Fibroblast of gingiva (primary cell): ENCODE measurements at regions not wholly inside any gene's neighbourhood (a gene's known extent, or its start where the extent isn't known, plus 50 kb on each side); places are given as distances from the start of the nearest gene placed in this dataset.
"Not testable (repeated sequence)": the region's sequence is repeated elsewhere in the genome, so short reads cannot be mapped to it uniquely, and the experiment has no call there.

ENCODE experiments used
- DNase-seq: peaks from one replicate; pipeline ENCODE4 v3.0.0-alpha.2; 2011; ENCODE audit warnings: low read depth

DNA sequence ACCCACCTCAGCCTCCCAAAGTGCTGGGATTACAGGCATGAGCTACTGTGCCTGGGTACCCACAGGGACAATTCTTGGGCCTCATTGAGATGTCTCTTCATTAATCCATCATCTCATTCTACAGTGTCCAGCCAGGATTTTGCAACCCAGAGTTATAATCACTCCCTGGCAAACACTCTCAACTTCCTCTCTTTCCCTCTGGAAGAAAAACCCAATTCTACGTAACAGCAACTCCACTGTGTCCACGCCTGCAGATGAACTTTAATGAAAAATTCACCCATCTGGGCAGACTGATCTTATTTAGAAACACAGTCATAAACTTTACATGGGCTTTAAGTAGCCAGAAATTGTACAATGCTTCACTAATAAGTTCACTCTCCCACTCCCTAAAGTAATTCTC lies 90.1 kb upstream of the ABCC4 start:
- peak; percentile 43 for DNase-seq

GRCh38 chr13:95391785-95392184 lies 90.5 kb upstream of the ABCC4 start:
- no peak for DNase-seq

DNA sequence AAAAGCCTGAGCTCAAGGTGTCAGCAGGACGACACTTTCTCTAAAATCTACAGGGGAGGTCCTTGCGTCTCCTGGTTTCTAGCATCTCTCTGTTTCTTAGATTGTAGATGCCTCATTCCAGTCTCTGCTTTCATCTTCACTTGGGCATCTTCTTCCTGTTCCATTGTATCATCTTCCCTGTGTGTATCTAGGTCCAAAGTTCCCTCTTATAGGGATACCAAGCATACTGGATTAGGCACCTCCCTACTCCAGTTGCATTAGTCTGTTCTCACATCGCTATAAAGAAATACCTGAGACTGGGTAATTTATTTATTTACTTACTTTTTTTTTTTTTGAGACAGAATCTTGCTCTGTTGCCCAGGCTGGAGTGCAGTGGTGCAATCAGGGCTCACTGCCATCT lies 91.3 kb upstream of the ABCC4 start:
- DNase-seq, result no peak

DNA sequence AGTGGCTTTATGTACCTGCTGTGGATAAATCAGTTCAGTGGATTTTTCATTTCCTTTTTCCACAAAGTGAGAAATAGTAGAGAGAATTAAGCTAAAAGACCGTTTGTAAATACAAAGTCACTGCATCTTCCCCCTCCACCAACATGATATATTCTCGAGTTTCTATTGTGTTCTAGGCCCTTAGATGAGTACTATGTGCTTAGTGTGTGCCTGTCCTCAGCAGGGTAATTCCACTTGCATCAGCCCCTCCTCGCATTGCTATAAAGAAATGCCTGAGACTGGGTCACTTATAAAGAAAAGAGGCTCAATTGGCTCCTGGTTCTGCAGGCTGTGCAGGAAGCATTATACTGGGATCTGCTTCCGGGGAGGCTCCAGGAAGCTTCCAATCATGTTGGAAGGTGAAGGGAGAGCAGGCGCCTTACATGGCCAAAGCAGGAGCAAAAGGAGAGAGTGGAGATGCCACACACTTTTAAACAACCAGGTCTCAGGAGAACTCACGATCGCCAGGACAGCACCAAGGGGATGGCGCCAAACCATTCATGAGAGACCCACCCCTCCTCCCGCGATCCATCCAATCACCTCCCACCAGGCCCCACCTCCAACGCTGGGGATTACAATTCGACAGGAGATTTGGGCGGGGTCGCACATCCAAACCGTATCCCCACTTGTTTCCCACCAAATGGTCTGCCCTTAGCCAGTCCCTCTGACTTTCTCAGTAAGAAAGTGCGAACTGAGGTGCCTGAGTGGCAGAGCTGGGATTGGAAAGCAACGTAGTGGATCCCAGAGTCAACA lies 102.3 kb upstream of the ABCC4 start:
- no peak for DNase-seq

DNA sequence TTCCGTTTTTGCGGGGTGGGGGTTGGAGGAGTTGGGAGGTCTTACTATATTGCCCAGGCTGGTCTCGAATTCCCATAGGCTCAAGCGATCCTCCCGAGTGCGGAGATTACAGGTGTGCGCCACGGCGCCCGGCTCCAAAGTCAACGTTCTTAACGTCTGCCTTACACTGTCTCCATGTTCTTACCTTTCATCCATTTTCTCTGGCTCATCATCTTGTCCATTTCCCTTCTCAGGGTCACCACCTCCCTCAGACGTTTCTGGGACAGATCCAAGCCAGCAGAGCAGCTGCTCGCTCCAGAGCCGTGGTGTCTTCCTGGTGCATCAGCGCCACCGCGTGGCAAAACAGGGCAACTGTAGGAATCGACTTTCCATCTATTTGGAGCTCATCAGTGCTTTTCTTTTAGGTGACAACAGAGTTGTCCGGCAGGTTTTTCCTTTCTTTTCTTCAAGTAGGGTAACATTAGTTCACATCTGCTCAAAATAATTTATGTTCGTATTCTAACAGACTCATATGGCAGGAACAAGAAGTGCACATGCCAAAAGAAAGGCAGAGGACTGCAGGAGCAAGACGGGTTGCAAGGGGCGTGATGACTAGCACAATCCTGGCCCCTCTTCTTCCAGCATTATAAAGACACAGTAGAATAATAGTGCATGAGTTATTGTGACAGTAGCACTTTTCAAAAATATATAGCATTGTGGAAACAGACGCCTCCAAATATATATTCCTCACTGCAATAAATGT lies 103.1 kb upstream of the ABCC4 start:
- DNase-seq, result peak; percentile 61

- no peak for DNase-seq
These were observed 104.9 kb upstream of the ABCC4 start for GRCh38 chr13:95406176-95406575.

- peak; percentile 76 for DNase-seq
These were observed 110.3 kb upstream of the ABCC4 start for GRCh38 chr13:95411428-95412040.

DNA sequence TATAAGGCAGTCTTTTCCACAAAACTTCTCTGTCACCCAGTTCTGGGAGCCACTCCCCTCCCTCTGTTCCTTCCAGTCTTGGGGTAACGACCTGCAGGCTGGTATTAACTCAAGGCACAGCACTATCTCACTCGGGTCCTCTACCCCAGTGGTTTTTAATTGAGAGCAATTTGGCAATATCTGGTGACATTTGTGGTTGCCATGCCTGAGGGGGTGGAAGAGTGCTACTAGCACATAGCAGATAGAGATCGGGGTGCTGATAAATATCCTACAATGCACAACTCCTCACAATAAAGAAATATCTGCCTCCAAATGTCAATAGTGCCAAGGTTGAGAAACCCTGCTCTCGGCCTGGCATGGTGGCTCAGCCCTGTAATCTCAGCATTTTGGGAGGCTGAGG lies 117.7 kb upstream of the ABCC4 start:
- DNase-seq, result no peak

DNA sequence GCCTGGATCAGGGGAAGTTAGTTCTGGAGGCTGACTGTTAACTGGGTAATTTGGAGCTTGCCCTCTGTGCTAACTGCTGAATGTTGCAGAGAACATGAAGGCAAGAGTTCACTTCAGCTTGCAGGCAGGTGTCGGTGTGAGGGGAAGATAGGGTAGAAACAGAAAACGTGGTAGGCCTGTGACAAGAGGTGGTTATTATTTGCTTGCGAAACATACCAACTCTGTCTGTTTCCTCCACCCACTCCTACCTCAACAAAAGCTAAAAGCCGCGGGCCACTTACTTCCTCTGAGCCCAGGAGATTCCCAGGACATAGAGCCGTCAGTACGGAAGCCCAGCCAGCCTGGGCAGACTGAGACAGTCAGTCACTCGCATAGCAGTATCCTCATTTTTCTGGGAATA lies 119.2 kb upstream of the ABCC4 start:
- no peak for DNase-seq

DNA sequence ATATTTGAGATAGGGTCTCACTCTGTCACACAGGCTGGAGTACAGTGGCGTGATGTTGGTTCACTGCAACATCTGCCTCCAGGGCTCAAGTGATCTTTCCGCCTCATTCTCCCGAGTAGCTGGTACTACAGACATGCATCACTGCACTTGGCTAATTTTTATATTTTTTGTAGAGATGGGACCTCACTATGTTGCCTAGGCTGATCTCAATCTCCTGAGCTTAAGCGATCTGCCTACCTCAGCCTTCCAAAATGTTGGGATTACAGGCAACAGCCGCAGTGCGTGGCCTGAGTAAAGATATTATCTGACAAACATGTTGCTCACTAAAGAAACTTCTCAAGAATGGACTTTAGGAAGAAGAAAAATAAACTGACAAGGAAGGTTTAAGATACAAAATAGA lies 125.4 kb upstream of the ABCC4 start:
- no peak for DNase-seq

DNA sequence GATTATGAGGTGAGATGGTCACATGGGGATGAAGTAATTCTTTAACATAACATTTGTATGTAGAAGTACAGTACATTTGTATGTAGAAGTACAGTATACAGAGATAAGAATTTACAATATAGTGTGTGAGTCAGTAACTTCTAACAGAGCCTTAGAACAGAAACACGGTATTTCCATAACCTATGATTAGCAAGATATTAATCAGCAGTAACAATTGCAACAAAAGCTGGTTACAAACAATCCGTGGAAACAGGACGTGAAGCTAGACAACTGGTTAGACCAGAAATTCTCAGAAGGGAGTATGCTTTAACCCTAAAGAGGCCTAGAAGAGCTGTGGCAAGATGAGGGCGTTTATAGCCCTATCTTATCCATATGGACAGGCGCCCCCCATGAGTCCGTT lies 122.0 kb upstream of the CLDN10 start:
- not testable (repeated sequence) for DNase-seq

DNA sequence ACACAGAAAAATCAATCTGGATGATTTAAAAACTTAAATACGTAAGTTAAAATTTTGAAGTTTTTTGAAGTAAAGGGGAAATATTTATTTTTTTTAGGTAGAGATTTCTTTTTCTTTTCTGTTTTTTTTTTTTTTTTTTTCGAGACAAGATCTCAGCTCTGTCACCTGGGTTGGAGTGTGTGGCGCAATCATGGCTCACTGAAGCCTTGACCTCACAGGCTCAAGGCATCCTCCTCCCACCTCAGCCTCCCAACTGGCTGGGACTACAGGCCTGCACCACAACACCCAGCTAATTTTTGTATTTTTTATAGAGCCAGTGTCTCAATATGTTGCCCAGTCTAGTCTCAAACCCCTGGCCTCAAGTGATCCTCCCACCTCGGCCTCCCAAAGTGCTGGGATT lies 120.4 kb upstream of the CLDN10 start:
- no peak for DNase-seq

DNA sequence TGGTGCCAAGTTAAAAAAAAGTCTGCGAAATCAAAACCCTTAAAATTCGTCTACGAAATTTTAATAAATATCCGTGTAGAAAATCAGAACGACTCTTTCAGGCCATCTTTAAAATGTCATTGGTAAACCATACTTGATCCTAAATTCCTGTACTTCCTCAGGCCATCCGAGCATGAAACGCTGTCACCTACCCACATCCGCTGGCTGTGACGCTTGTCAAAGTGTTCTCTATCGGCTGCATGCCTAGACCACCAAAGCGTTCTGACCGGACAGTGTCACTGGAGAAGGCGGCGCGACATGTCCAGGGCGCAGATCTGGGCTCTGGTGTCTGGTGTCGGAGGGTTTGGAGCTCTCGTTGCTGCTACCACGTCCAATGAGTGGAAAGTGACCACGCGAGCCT lies 119.0 kb upstream of the CLDN10 start:
- no peak for DNase-seq

- no peak for DNase-seq
These were observed 118.4 kb upstream of the CLDN10 start for GRCh38 chr13:95434111-95434510.

DNA sequence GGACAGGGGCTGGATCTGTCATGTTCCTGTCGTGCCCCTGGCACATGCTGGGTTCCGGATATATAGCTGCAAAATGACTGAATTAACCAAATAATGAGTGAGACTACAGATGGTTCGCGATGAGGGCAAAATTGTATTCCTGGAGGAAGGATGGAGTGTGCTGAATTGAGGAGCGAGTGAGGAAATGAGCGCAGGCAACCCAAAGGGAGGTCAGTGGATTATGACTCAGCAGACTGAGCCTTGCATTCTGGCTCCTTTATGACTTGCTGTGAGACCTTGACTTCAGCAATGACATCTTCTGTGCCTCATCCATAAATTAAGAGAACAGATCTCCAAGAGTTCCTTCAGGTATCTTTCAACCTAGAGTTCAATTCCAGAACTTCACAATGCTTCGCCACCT lies 115.0 kb upstream of the CLDN10 start:
- DNase-seq, result no peak

GRCh38 chr13:95438297-95438696 lies 114.2 kb upstream of the CLDN10 start:
- DNase-seq, result no peak

DNA sequence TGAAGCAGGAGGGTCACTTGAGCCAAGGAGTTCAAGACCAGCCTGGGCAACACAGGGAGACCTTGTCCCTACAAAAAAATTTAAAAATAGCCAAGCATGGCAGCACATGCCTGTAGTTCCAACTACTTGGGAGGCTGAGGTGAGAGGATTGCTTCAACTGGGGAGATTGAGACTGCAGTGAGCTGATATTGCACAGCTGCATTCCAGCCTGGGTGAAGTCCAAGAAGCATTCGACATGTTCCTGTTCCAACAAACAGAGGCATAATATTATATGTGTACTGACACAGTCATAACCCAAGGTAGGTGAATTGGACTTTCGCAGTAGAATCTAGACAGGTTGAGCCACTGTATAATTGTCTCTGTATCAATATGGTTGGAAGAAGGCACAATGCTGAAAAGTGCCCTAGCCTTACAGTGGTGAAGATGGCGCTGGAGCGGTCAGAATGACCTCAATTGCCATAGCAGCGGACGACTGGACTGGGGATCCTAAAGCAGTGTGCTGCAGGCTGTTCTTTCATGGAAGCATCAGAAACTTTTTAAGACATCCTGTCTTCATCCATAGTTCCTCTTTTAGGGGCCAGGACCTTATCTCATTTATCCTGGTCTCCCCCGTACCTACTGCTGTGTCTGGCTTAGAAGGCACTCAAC lies 112.0 kb upstream of the CLDN10 start:
- no peak for DNase-seq

GRCh38 chr13:95441326-95441725 lies 111.2 kb upstream of the CLDN10 start:
- no peak for DNase-seq

DNA sequence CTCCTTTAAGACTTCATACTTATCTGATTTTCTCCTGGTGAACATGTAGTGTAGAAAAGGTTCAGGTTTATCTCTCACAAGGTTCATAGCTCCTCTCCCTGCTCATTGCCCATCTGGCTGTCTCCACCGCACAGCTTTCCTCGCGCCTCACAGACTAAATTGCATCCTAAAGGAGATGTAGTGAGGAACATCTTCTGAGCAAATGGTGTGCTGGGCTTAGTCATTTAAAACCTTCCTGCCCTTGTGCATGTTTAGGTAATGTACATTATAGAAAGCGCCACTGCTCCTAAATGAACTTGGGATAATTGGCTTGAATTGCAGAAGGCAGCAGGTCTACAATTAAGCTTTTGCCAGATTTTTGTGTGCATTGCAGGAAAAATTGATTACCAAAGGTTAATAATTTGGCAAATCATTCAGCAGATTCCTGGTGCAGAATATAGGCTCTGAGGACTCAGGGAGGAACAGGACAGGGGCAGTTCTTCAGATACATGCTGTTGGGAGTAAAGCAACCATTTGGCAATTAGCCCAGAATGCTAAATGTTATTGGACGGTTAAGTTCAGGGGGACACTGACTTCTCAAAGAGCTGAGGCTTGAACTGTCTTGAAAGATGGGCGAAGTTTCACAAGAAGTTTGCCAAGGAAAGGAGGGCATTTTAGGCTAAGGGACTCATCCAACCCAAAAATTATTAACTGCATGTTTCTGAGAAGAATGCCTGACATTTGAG lies 108.4 kb upstream of the CLDN10 start:
- DNase-seq, result no peak

GRCh38 chr13:95445131-95445530 lies 107.4 kb upstream of the CLDN10 start:
- DNase-seq, result no peak

GRCh38 chr13:95447814-95448213 lies 104.7 kb upstream of the CLDN10 start:
- no peak for DNase-seq

DNA sequence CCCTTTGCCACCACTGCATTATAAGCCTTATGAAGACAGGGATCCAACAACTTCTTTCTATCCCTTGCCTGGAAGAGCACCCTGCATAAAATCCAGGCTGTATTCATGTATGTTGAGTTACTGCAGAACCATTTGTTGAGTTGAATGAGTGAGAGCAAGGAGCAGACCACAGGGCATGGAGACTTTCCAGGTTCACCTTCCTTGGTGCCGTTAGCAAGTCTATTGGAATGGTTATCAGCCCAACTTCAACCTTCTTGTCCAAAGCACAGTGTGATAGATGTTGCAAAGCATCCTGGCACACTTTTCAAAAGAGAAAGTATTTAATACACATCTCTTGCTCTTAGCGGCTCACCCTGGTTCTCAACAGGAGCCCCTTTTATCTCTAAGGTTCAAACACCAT lies 100.9 kb upstream of the CLDN10 start:
- no peak for DNase-seq
